HG02610 (cell line): ENCODE measurements at regions not wholly inside any gene's neighbourhood (a gene's known extent, or its start where the extent isn't known, plus 50 kb on each side); places are given as distances from the start of the nearest gene placed in this dataset.
A peak's percentile ranks its signal among the peaks of the same experiment; 100 is the strongest.

Experiments used
- ATAC-seq: cut with Tn5 transposase; IDR thresholded peaks from one replicate; pipeline ENCODE4 v1.9.1; 2021; ENCODE audit warnings: mild to moderate bottlenecking, moderate library complexity; ENCODE audit not compliant: unreplicated experiment

DNA sequence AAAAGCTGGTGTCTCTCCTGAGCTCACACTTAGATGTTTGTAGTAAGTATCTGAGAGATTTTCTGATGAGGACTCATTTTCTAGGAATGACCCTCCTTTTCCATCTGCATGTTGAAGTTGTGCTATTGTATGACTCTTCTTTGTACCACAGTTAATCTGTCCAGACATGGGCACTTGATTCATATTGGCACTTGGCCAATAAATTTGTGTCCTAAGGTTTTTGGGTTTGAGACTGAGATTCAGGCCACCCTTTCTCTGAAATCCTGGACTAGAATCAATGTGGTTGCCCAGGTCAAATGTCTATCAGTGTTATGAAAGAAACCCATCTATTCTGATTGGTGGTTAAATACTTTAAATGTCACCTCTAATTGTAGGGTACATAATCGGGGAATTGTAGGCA, 869.0 kb downstream of the SH3BGRL start:
- ATAC-seq: no peak

DNA sequence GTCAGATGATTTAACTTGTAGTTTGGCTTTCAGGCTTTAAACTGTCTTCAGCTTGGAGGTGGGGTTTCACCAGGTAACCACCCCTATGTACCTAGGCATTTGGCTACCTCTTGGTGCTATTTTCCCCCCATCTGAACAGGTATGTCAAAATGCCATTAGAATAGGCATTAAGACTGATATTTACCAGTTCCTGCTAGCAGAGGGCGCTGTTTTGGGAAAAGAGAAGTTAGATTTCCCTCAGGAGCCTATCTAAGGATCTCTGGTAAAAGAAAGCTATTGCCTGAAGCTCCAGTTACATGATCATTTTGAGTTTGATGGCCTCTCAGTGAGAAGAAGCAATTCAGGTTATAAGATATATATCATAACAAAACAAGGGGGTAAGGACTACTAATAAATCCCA, 879.1 kb downstream of the SH3BGRL start:
- no peak for ATAC-seq

DNA sequence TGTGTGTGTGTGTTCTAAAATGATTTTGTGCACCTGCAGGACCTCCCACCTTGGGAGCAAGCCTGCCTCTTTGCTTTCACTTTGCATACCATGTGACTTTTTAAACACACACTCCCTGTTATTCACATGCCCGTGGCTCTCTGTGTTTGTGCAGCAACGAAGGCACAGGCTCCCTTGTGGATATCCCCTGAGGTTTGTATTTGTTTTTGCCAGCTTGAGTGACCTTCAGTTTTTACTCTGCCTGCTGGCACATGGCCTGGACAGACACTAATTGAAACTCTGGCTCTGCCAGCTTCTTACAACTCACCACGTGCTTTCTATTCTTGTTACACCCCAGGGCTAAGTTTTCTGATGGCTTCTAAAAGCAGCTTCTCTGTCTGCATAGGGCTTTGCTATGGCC, 885.8 kb downstream of the SH3BGRL start:
- no peak for ATAC-seq

DNA sequence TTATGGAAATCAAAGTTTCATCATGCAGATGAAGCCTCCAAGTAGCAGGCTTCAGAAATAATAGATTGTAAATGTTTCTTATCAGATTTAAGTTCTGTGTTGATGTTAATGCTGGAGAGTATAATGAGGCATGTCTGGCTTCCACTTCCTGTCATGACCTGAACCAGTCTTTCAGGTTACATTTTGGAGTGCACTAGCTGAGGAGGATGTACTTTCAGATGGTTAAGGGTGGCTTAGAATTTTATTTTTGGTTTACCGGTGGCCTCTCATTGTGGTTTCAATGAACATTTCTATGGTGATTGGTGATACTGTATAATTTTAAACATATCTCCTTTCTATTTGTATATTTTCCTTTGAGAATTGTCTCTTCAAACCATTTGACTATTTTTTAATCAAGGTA, 890.4 kb downstream of the SH3BGRL start:
- no peak for ATAC-seq

DNA sequence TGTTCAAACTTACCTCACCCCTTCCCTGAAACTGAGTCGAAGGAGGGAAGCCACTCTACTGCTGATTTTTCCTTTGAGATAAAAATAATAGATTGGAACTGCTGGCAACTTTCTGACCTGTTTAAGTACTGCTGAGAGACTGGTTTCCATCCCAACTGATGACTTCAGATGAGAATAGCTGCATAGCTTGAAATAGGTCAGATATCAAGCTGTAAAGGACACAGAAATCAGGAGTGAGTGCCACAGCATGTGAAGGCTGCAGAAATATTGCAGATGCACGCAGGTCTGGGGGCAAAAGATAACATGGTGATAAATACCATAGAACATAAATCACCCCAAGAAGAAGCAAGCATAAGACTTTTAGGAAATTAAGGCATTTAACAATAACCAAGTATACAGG, 923.2 kb downstream of the SH3BGRL start:
- ATAC-seq: no peak

DNA sequence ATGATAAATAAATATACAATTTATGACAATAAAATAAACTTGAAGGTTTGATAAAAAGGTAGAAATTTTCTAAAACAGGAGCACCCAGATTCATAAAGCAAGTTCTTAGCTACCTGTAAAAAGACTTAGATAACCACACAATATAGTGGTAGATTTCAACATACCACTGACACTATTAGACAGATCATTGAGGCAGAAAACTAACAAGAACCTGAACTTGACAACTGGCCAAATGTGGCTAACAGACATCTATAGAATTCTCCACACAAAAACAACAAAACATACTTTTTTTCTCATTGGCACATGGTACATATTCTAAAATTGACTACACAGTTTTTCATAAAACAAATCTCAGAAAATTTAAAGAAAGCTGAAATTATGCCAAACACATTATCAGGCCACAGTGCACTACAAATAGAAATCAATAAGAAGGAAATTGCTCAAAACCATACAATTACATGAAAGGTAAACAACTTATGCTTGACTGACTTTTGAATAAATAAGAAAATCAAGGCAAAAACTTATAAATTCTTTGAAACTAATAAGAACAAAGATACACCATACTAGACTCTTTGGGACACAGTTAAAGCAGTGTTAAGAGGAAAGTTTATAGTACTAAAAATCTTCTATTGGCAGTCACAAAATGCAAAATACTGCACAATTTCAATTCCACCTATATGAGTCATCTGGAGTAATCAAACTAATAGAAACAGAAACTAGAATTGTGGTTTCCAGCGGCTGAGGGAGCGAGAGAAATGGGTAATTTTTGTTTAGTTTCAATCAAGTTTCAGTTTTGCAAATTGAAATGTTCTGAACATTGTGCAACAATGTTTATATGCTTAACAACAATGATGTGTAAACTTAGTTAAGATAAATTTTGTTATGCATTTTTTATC, 925.6 kb downstream of the SH3BGRL start:
- ATAC-seq: peak; percentile 93

DNA sequence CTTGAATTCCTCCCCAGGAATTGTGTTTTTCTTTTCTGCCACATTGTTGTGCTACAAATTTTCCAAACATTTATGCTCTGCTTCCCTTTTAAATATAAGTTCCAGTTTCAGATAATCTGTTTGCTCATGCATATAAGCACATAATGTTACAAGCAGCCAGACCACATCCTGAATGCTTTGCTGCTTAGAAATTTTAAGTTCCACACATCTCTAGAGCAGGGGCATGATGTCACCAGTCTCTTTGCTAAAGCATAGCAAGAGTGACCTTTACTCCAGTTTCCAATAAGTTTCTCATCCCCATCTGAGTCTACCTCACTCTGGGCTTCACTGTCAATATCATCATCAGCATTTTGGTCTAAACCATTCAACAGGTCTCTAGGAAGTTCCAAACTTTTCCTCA, 932.5 kb downstream of the SH3BGRL start:
- ATAC-seq: no peak

DNA sequence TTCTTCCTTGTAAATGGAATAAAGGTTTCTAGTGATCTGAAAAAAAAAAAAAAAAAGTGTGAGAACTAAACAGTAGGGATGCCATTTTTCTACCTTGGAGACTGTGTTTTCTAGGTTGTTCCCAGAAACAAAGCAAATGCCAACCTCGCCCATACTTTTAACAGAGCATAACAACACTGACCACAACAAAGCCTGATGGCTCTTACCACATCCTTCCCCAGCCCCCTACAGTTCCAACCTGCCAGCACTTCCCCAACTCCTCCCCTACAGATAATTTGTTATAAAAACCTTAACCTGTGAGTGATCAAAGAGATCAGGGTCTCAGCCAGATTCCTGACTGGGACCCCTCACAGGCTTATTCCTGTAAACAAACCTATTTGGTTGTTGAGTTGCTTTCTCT, 940.0 kb downstream of the SH3BGRL start:
- ATAC-seq: no peak

DNA sequence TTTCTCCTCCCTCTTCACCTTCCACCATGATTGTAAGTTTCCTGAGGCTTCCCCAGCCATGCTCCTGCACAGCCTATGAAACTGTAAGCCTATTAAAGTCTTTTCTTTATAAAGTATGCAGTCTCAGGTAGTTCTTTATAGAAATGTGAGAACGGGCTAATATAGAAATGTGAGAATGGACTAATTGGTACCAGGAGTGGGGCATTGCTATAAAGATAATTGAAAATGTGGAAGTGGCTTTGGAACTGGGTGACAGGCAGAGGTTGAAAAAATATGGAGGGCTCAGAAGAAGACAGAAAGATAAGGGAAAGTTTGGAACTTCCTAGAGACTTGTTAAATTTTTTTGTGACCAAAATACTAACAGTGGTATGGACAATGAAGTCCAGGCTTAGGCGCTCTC, 959.3 kb downstream of the SH3BGRL start:
- no peak for ATAC-seq

DNA sequence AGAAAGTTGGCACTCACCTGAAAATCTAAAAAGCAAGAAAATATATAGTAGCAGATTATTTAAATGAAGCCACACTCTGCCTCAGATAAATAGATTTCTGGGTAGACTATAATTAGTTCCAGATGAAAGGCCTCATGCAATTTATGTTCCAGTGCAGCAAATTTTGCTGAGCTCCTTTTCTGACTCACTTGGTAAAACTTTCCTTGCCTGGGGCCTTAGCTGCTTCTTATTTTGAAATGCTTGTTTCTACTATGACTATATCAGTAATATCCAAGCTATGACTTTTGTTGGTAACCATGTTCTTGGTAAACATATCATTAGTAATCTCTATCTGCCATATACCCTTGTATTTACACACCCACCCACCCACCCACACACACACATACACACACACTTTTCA, 961.8 kb downstream of the SH3BGRL start:
- ATAC-seq: no peak

DNA sequence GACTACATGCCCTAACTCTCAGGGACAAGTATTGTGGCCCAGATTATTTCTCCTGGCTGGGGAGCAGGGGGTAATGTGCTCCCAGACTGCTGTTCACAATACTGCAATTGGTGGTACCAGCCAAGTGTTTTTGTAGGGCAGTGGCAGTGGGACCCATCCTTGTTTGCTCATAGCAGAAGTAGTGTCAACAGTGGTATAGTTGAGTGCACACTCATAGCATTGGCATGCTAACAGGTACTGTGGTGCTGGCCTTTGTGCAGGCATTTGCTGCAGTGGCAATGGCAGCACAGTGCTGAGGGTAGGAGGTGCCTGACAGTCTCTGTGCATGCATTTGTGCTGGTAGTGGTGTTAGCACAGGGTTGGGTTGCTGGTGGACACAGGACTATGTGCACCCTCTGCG, 995.0 kb downstream of the SH3BGRL start:
- ATAC-seq: no peak

DNA sequence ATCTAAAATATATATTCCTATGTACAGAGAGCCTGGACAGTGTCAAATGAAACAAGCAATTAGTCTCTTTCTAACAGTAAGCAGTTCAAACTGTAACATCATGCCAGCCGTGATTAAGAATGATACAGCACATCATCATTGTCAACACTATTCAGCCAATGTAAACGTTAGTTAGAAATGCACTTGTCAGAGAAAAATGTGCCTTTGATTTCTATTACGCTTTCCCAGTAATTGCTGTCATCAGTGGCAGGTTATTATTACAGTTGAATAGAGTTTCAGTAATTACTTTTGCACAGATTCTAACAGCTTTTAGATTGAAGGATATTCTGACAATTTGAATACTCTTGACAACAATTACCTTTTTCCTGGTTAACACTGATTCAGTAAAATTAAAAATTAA, 1007.1 kb downstream of the SH3BGRL start:
- no peak for ATAC-seq

DNA sequence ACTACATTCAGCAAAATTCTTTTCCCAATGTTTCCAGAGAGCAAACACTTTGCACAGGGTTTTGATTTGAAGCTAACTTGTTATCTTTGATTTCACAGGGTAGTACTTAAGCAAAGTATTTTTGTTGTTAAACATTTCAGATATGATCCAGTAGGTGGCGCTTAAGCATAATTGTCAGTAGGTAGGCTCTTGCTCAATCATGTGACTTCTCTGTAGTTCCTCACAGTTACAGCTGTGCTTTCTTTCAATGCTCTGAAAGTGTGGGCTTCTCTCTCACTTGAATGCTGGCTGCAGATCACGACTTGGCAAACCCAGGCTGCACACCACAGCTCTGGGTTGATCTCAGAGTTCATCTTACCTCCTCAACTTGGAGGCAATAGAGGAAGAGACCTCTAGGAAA, 1016.5 kb downstream of the SH3BGRL start:
- ATAC-seq: peak; percentile 77

DNA sequence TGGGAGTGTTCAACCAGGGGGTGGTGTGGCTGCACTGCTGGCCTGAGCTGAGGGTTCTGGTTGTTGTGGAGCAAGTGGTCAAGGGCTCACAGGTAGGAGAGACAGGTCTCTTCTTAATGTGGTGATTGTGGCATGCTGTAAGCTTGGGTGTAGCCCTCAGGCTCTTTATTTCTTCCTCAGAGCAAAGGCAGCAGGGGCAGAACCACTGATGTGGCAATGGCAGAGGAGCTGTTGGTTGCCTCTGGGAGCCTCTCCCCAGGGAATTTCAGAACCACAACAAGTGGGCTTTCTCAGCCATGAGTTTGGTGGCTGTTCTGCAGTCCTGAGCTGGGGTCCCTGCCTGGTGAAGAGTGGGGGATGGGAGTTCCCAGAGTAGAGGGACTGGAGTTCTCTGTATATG, 1017.2 kb downstream of the SH3BGRL start:
- no peak for ATAC-seq

DNA sequence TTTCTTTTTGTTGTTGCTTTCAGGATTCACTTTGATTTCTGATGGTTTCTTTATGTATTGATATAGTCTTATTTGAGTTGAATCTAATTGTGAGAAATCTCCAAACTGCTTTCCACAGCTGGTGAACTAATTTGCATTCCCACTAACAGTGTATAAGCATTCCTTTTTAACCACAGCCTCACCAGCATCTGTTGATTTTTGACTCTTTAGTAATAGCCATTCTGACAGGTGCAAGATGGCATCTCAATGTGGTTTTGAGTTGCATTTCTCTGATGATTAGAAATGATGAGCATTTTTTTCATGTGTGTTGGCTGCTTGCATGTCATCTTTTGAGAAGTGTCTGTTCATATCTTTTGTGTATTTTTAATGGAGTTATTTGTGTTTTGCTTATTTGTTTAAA, 1023.1 kb downstream of the SH3BGRL start:
- no peak for ATAC-seq

DNA sequence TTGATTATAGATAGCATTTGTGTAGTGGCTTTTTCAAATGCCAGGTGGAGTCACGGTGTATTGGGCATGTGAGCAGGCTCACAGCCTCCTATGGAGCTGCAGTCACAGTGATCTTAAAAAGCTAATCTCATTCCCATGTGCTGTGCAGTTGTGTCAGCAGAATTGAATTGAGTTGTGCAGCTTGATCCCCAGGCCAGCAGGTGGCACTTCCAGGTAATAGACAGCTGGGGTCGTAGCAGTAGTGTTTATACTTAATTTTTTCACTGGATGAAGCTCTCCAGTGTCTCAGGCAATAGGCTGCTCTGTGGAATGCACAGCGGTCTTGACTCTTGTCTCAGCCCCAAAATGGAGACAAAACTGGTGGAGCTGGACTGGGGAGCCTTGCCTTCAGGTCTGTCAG, 1028.1 kb downstream of the SH3BGRL start:
- ATAC-seq: no peak

DNA sequence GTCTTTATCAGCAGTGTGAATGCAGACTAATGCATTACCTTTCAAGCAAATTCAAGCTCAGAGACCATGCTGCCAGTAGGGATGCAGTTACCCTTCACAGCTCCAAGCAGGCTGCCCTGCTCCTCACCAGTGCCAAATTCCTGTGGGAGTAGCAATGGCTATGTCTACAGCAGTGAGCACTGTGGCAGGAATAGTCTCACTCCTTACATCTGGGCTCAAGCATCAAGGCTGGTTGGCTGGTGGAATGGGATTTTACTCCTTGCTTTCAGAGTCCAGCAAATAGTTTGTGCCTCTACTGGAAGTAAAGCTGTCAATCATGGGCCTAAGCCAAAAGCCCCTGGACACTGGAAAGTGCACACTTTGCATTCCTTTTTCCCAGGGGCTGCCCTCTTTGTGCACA, 1030.8 kb downstream of the SH3BGRL start:
- ATAC-seq: no peak

DNA sequence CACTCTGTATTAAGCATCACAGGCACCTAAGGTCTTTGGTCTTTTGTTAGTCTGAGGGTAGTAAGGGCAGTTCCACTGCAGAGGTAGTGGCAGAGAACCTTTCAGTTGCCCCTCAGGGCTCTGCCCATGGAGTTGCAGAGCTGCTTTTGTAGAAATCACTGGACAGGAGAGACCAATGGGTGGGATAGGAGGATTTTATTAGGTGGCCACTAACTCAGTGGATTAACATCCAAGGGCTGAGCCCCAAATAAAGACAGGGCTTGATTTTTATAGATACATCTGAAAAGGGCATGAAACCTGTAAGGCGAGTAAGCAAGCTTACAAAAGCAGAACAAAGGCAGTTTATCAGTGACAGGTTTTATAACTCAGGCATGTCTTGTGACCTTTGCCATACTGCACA, 1035.4 kb downstream of the SH3BGRL start:
- ATAC-seq: no peak
